ENCODE measurements at regions not wholly inside any gene's neighbourhood (a gene's known extent, or its start where the extent isn't known, plus 50 kb on each side); places are given as distances from the start of the nearest gene placed in this dataset.

GRCh38 chr12:111189792-111190191, 179.1 kb downstream of the PHETA1 start:
- Histone ChIP-seq H2BK5ac (ENCODE audit: low read depth, low read length) (no peak overlapping the region), H3K14ac (ENCODE audit: insufficient read length) (no peak overlapping the region), H3K27me3 (replicated peaks in 1 of 4; ENCODE audit: control insufficient read depth in 3 of 4, extremely low read depth in 1 of 4, insufficient read depth in 3 of 4, low read length in 3 of 4) (no peaks in the 10 kb centered on the region), H3K79me2 (ENCODE audit: control insufficient read depth in 1 of 2, insufficient read depth in 2 of 2, low read length in 2 of 2) (no peaks in the 10 kb centered on the region), H3K9me3 (ENCODE audit: insufficient read depth in 2 of 2, low read depth in 1 of 2, low read length in 1 of 2) (no peaks in the 10 kb centered on the region), H3K4me3 (ENCODE audit: extremely low read depth in 1 of 4, insufficient read depth in 2 of 4, low read depth in 3 of 4, low read length in 4 of 4) (no peak overlapping the region), H2BK15ac (ENCODE audit: low read length) (no peak overlapping the region), H2AK5ac (ENCODE audit: low read depth, low read length) (no peak overlapping the region), H4K8ac (ENCODE audit: extremely low read depth, insufficient read depth, low read length) (no peak overlapping the region), H3K56ac (replicated peaks; ENCODE audit: insufficient read length, low read depth, low read length) (no peak overlapping the region), H3K9ac (replicated peaks in 1 of 4; ENCODE audit: extremely low read depth in 1 of 4, low read depth in 3 of 4, low read length in 3 of 4) (no peak overlapping the region), H3K4me1 (replicated peaks in 1 of 4; ENCODE audit: control insufficient read depth in 3 of 4, insufficient read depth in 4 of 4, low read length in 3 of 4) (peaks cover 3 to 17% (median 11%) of the 10 kb centered on the region in 4 experiments), H3K18ac (ENCODE audit: extremely low read depth, low read length) (no peak overlapping the region), H4K91ac (replicated peaks; ENCODE audit: insufficient read length, low read length) (no peak overlapping the region), H3K79me1 (ENCODE audit: low read depth, low read length) (no peaks in the 10 kb centered on the region; the same call in 1 of the 2 replicates), H3K27ac (ENCODE audit: low read depth, low read length) (no peak overlapping the region), H2BK120ac (replicated peaks; ENCODE audit: low read depth, low read length) (no peak overlapping the region), H4K5ac (ENCODE audit: insufficient read length, low read depth, low read length) (no peak overlapping the region), H2AFZ (ENCODE audit: low read length) (no peak overlapping the region), H3K4me2 (ENCODE audit: insufficient read depth in 1 of 2, low read depth in 2 of 2, low read length in 2 of 2) (no peak overlapping the region), H2BK12ac (ENCODE audit: low read depth, low read length) (no peak overlapping the region), H2BK20ac (ENCODE audit: low read length) (no peak overlapping the region), H4K20me1 (replicated peaks in 1 of 2; ENCODE audit: control insufficient read depth in 1 of 2, insufficient read depth in 2 of 2, low read length in 2 of 2) (peaks cover 6 to 7% of the 10 kb centered on the region in 2 experiments), H3K36me3 (ENCODE audit: control insufficient read depth in 2 of 4, insufficient read depth in 4 of 4, low read length in 3 of 4) (no peaks in the 10 kb centered on the region), H3K23me2 (ENCODE audit: low read depth, low read length) (no peaks in the 10 kb centered on the region), H3K23ac (ENCODE audit: insufficient read length) (no peak overlapping the region), H3K4ac (replicated peaks; ENCODE audit: insufficient read length, low read depth, low read length) (no peak overlapping the region)
- no peak for DNase-seq (ENCODE audit: low read depth in 1 of 2, low spot score in 2 of 2)
- no peak for FAIRE-seq
- WGBS, 2 experiments (ENCODE audit: extremely low coverage in 1 of 2, insufficient coverage in 1 of 2, insufficient read length in 1 of 2, insufficient replicate concordance in 2 of 2, low coverage in 1 of 2, low lambda C conversion rate in 2 of 2, missing lambda C conversion rate in 1 of 2), result 83% methylated on average over 3 of the region's 3 CpGs; no CpG with 5 or more reads in 1 of the 2 experiments
- POLR2A ChIA-PET (ENCODE audit: partially characterized antibody), result no interaction called here
- CTCF ChIA-PET (ENCODE audit: partially characterized antibody), result interaction anchor here (1.3 to 1.8 kb wide), 3 partner anchors 8 to 109 kb away, joined by 3 to 4 read pairs (median 4); no protein-coding TSS in a partner anchor
- TF ChIP-seq TEAD4 (IDR thresholded peaks at IDR 0.05; ENCODE audit: low read depth, low read length) (no peak), ZNF274 (IDR thresholded peaks at IDR 0.05; ENCODE audit: borderline replicate concordance, extremely low read depth, low read length) (no peak), POU5F1 (IDR thresholded peaks at IDR 0.05; ENCODE audit: low read depth, low read length) (no peak), ATF3 (IDR thresholded peaks at IDR 0.05; ENCODE audit: insufficient read depth, low read depth, low read length) (no peak), CEBPB (IDR thresholded peaks at IDR 0.05; ENCODE audit: low read depth, low read length) (no peak), CBX5 (IDR thresholded peaks at IDR 0.05; ENCODE audit: low read depth, low read length) (no peak), GABPA (IDR thresholded peaks at IDR 0.05; ENCODE audit: borderline replicate concordance, insufficient read depth, low read length) (no peak), POLR2AphosphoS5 (IDR thresholded peaks at IDR 0.05; ENCODE audit: low read depth, low read length) (no peak), CHD2 (IDR thresholded peaks at IDR 0.05; ENCODE audit: low read length) (no peak), JUND (IDR thresholded peaks at IDR 0.05; ENCODE audit: low read length) (no peak), RAD21 (IDR thresholded peaks at IDR 0.05 in 1 of 2, conservative IDR thresholded peaks at IDR 0.05 in 1 of 2; ENCODE audit: low read depth in 2 of 2, low read length in 2 of 2) (no peak), EP300 (IDR thresholded peaks at IDR 0.05; ENCODE audit: borderline replicate concordance in 1 of 2, low read depth in 2 of 2, low read length in 2 of 2) (no peak), USF2 (IDR thresholded peaks at IDR 0.05; ENCODE audit: low read length) (no peak)
